IPS-NIHi7 (cell line): ENCODE measurements at regions not wholly inside any gene's neighbourhood (a gene's known extent, or its start where the extent isn't known, plus 50 kb on each side); places are given as distances from the start of the nearest gene placed in this dataset.

ENCODE experiments used
- DNase-seq: peaks from one replicate; pipeline ENCODE4 v3.0.0; 2012; ENCODE audit warnings: mixed read lengths; ENCODE audit errors: extremely low spot score

DNA sequence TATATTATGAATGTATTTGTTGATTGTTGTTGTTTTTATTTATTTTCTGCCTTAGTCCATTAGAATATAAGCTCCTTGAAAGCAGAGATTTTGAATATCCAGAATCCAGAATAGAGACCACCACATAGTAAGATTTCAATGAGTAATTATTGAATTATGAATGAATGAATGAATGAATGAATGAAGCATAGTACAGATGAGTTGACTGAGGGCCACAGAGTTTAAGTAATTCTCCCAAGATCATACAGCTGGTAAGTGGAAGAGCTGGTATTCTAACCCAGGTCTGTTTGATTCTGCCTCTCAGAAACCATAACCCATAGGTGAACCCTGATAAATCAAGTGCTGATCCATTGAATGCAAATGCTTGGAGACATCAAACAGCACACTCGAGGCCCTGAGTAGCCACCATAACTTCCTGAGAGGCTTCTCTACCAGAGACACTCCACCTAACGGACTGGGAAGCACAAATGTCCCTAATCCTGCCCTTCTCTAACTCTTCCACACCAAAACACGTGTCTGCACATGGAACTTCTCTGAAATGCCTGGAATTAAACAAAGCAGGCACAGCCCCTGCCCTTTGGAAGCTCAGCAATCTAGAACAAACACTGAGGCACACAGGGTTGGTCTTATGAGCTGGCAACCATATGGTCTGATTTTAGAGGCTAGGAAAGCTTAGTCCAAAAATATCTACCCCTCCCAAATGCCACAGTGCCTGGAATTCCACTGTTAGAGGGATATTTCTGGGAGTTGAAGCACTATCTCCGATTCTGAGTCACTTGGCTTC, 190.1 kb downstream of the FOXO1 start:
- no peak for DNase-seq

DNA sequence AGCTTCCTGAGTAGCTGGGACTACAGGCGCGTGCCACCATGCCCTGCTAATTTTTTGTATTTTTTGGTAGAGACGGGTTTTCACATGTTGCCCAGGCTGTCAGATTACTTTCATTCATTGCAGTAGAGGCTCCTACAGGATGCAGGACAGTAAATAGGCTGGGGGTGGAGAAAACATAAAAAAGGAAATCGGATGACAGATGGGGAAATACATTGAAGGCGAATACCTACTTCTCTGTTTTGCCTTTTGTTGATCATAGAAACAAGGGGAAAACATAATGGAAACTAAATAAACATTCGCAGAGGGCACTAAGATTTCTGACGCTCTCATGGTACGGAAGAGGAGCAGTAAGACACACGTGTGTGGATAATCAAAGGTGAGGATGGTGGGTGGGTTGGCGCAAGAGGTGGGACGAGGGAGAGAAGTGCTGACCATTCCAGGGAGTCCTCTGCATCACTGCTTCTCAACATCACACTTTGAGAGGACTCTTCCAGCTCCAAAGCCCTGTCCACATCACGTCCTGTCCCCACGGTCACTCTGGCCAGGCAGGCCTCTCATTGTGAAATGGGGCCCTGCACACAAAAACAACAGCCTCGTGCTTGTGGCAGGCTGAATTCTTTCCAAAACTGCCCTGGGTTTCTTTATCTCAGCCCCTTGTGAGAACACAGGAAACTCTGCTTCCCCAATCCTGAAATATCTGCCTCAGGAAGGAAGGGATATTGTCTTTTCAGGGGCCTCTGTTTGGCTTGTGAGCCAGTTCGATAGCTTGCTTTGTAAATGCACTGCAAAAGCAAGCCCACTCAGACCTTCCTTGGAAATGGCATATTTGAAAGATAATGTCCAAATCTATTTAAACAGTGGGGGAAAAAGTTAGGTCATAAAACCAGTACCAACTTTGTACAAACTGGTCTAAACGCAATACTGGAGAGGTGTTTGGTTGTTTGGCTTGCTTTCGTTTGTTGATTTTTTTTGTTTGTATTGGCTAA, 188.5 kb downstream of the FOXO1 start:
- DNase-seq = no peak

DNA sequence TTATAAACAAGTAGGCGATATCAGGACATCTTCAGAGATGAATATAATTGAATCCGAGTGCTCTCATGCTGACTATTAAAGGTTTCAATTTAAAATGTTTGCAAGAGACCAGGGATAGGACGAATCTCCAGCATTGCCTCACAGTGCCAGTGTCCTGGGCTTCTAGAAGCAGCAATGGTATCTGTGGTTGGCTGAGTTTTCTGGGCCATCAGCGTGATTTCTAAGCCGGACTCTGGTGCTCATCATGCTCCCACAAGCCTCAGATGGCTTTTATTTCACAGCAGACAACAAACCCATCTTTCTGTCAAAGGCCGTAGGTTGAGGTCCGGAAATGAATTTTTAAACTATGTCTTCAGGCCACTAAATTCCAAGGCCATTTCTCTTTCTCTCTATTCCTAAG, 187.7 kb downstream of the FOXO1 start:
- DNase-seq = no peak

GRCh38 chr13:40479196-40479845, 187.1 kb downstream of the FOXO1 start:
- no peak for DNase-seq

- DNase-seq = no peak
These were observed 186.2 kb downstream of the FOXO1 start for GRCh38 chr13:40480012-40480914.

DNA sequence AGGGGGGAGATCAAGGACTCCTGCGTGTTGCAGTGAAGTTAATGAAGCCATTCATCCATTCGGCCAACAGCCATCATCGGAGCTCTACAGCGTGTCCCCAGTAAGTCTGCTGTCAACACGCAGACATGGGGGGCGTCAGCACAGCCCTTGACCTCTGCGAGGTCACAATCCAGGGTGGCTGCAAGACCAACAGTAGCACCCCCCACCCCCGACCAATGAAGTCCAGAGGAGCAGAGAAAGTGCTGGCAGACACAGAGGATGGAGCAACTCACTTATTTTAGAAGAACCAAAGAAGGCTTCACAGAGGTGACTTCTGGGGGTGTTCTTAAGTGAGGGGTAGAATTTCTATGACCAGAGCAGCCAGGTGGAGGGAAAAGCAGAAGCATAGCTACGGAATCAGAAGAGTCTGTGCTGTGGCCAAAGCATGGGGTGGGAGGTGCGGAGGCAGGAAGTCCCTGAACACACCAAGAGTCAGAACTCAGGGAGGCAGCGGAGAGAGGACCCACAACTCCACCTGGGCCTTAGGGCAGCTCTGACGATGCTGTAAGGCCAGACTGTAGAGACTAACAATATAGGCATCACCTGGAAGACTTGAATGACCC, 185.4 kb downstream of the FOXO1 start:
- no peak for DNase-seq

GRCh38 chr13:40483601-40484000, 182.8 kb downstream of the FOXO1 start:
- DNase-seq = no peak

DNA sequence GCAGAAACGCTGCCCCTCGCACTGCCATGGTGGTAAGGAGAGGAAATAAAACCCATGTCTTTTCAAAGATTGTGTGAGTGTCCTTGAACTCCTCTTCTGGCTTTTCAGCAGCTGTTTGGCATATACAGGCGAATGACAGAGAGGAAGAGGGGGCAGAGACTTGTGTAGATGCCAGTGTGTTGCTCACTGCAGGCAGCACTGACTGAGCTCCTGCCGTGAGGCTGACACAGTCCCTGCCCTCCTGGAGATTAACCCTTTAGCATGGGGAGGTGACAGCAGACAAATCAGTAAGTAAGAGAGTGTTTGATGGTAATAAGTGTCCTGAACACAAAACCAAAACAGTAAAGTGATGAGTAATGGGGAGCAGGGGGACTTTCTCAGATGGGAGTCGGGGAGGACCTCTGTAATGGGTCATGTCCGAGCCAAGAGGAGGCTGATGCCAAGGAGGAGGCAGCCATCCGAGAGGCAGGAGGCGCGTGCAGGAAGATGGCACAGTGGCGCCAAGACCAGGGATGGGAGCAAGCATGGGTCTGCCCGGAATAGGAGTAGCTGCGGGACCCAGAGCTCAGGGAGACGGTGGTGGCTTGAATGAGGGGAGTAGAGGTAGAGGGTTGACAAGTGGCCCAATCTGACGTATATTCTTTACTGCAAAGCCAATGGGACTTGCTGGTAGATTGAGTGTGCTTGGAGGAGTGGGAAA, 182.2 kb downstream of the FOXO1 start:
- DNase-seq = no peak

GRCh38 chr13:40484974-40485373, 181.5 kb downstream of the FOXO1 start:
- no peak for DNase-seq

DNA sequence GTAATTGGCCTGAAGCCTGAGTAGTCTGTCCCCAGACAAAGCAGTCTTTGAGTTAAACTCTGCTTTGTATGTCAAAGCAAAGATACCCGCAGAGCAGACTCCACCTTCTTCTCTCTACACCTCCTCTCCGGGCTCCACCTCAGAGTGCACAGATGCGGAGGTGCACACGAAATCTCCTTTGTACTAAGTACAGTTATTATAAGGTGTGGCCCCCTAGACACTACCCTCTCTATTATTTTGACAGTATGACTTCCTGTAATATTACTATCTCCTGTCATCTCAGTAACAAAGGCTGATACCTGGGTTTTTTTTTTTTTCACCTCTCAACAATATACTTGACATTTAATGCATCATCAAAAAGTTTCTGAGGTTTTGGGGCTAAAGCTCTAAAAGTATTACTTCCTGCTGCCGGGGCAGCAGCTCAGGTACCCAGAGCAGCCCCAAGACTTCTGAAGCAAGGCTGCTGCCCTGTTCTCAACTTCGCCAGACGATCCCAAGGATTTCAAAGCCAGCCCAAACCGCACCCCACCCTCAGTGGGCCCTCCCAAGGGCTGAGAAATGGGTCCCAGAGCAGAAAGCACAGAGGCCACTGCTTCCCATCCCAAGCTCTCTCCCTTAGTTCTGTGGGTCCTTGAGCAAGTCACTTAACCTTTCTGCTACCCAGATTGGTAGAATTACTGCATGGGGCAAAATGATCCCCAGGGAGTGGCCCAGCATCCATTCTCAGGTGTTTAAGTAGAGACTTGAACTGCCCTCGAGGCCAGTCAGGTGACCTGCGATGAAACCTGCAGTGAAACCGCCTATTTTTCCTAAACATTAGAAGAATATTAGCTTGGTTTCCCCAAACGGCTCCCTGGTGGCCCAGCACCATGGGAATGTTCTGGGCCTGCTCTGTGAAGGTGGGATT, 180.6 kb downstream of the FOXO1 start:
- no peak for DNase-seq

- no peak for DNase-seq
These were observed 179.8 kb downstream of the FOXO1 start for GRCh38 chr13:40486518-40487163.

GRCh38 chr13:40488869-40489391, 177.5 kb downstream of the FOXO1 start:
- no peak for DNase-seq

GRCh38 chr13:40490086-40490758, 176.2 kb downstream of the FOXO1 start:
- no peak for DNase-seq

DNA sequence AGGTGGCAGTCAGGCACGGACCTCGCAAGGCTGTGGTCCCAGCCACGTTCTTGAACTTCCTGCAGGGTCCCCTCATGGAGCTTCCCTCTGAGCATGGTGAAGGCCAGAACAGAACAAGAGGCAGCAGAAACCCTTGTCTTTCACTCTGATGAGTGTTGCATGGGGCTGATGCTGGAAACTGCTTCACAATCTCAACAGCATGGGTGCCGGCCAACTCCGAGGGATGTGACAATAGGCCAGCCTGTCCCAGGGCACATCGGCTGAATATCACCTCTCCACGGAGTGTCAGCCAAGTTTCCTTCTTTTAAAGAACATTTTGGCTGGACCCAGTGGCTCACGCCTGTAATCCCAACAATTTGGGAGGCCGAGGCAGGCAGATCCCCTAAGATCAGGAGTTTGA, 173.9 kb downstream of the FOXO1 start:
- no peak for DNase-seq

GRCh38 chr13:40494513-40494912, 171.9 kb downstream of the FOXO1 start:
- no peak for DNase-seq

DNA sequence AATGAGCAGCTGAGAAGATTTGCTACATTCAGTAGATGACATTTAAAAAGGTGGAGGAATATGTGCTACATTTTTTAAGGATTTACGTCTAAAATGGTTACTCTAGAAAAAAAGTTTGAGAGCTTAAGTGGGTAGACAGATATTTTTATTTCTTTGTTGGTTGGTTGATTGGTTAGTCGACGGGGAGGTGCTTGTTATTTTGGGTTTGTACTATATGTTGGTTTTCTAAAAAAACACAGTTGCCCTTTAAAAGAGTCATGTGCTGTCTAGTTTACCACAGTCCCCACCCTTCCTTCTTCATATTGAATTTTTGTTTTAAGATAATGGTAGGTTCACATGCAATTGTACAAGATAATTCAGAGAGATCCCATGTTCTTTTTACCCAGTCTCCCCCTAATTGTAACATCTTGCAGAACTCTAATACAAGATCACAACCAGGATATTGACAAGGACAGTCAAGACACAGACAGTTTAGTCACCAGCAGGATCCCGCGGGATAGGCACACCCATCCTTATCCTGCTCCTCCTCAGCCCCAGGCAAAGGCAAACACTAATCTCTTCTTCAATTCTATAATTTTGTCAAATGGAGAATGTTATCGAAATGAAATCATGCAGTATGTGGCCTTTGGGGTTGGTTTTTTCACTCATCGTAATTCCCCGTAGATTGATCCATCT, 171.4 kb downstream of the FOXO1 start:
- DNase-seq = no peak

DNA sequence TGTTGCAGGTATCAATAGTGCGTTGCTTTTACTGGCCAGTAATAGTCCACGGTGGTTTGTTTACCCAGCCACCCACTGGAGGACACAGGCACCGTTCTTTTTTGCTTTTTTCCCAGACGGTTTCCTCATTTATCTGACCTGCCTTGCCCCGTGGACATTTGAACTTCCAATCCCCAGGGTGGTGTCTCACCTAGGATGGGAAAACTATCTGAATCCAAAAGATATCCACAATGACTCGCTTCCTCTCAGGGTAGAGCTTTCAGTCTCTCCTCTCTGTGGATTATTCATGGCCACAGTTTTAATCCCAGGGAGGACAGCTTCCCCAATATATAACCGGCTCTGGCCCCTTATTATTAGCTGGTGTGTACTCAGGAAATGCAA, 170.8 kb downstream of the FOXO1 start:
- no peak for DNase-seq
